Activated CD4-positive, alpha-beta T cell treated with anti-CD3 and anti-CD28 coated beads for 24 hours (primary cell): ENCODE measurements at regions not wholly inside any gene's neighbourhood (a gene's known extent, or its start where the extent isn't known, plus 50 kb on each side); places are given as distances from the start of the nearest gene placed in this dataset.
A peak's percentile ranks its signal among the peaks of the same experiment; 100 is the strongest.

ENCODE experiments used
- DNase-seq, 2 donors: peaks; one replicate each; pipeline ENCODE4 v3.0.0-alpha.2; 2020; ENCODE audit warnings: low read depth in 2 of 2

DNA sequence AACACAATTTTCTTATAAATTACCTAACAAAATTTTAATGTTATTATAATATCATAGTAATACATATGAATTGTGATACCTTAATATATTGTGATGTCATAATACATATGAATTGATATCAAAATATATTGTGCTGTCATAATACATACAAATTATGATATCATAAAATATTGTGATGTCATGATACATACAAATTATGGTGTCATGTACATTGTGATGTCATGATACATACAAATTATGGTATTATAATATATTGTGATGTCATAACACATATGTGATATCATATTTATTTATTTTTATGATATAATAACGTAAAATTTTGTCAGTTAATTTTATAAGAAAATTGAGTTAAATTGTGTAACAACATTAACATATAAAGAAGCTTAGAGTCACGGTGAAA is 1927.2 kb downstream of the TP53TG3F start:
- no peak for DNase-seq

DNA sequence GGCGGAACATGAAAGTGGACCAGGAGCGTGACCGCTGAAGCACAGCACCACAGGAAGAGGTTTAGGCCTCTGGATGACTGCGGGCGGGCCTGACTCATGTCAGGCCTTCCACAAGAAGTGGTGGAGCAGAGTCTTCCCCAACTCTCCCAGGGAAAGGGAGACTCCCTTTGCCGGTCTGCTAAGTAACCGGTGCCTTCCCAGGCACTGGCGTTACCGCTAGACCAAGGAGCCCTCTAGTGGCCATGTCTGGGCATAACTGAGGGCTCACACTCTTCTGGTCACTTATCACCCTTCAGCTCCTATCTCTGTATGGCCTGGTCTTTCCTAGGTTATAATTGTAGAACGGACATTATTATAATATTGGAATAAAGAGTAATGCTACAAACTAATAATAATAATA is 1931.9 kb downstream of the TP53TG3F start:
- DNase-seq: peak in 1 of 2 donors; percentile 14

DNA sequence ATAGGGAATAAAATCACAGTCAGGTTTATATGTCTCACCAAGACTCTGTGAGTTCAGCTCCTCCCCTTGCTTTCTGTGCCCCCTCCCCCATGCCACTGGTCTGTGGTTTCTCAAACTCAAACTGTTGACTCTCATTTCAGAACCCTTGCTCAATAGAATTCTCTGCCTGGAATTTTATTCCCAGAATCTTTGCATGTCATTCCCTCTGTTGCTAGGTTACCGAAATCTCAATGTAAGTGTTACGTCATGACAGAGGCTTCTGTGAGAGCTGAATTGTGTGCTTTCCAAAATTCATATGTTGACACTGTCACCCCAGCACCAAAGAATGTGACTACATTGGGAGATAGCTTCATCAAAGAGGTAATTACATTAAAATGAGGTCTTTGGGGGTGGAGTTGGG is 1938.8 kb downstream of the TP53TG3F start:
- no peak for DNase-seq

DNA sequence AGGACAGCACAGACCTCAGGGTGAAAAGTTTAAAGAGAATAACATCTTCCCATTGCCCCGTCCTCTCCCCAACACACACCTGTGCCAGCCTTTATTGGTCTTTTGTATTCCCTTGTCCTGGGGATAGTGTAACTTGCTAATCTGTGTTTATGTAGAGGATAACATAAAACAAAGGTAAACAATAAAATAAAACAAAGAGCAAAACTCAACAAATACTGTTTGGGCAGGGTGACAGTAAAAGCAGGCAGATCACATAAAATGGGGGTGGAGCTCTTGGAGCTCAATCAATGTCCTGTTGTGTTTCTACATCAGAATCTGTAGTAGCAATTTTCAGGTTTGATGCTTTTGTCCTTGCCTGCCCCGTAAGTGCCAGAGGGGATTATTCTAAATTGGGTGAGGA is 1939.7 kb downstream of the TP53TG3F start:
- DNase-seq: no peak

DNA sequence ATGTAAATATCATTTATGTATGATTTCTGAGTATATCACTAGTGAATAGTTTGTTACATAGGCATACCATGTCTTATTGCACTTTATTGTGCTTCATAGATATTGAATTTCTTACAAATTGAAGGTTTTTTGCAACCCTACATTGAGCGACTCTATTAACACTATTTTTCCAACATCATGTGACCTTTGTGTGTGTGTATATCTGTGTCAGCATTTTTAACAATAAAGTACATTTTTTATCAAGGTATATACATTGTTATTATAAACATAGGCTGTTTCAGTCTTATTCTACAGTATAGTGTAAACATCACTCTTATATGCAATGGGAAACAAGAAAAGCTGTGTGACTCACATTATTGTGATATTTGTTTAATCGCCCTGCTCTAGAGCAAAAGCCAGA is 1944.9 kb downstream of the TP53TG3F start:
- no peak for DNase-seq

DNA sequence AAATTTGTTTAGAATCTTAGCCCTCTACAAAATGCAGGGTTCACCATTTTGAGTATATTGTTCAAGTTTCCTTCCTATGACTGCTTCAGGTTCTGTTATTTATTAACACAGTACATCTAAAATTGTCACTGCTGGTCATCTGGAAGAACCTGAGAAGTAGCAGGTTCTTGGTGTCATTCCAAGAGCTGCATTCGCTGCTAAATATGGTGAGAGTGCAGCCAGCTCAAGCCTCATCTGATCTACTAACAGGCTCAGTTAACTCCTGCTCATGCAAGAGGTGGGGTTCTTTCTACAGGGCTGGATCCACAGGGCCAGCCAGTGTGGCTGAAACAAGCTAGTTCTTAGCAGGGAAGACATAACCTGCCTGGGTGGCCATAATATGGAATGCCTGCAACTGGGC is 1946.1 kb downstream of the TP53TG3F start:
- DNase-seq: no peak

DNA sequence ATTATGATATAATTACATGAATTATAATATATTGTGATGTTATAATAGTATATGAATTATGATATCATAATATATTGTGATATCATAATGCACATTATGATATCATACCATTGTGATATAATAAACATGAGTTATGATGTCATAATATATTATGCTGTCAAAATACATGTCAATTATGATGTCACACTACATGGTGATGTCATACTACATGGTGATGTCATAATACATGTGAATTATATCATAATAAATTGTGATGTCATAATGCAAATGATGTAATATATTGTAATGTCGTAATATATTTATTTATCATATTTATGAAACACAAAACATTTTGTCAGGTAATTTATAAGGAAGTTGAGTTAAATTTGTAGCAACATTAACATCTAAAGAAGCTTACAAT is 1950.1 kb downstream of the TP53TG3F start:
- no peak for DNase-seq

DNA sequence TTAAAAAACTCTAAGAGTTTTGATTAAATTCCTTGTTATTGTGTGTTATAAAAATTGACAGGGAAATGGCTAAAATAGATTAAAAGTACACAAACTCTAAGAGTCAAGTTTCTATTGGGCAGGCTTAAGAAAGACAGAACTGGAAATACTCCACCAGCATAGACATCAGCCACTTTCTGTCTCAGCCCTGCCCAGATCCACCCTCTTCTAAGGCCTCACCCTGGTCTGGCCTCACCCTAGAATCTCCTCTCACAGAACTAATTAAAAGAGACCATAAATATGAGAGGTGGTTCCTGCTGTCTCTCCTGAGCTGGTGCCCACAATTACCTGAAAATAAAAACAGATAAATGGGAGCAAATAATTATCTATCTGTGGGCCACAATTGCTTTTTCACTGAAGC is 1951.0 kb downstream of the TP53TG3F start:
- no peak for DNase-seq

DNA sequence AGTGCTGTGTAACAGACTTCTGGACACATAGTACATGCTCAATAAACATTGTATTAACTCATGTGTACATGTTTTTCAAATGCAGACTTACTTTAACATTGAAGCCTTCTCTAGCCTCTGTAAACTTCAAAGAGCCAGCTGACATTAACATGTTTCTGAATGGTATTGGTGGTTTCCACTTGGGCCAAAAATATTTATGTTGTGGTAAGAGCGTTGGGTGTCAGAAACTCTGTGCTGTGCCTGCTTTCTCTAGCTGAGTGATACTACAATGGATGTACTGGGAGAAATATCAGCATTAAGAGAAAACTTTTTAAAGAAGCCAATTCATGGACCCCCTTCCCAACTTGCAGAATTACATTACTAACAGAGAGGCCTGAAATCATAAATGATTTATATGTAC is 1951.7 kb downstream of the TP53TG3F start:
- no peak for DNase-seq

DNA sequence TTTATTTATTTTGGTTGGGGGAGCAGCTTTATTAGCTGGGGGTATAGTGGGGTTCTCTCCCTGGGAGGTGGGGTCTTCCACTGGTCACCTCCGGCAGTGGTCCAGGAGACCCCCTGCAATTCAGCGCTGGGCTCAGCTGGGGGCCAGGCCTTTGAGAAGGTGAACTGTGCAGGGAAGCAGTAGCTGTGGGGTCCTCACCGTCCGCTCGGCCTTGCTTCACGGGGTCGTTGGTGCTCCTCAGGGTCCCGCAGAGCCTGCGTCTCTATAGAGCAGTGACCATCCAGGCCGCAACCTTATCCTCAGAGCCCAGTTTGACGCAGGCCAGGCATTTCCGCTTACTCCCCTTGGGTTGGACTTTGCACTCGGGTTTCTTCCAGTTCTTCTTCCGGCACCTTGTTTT is 1954.7 kb downstream of the TP53TG3F start:
- DNase-seq: no peak

DNA sequence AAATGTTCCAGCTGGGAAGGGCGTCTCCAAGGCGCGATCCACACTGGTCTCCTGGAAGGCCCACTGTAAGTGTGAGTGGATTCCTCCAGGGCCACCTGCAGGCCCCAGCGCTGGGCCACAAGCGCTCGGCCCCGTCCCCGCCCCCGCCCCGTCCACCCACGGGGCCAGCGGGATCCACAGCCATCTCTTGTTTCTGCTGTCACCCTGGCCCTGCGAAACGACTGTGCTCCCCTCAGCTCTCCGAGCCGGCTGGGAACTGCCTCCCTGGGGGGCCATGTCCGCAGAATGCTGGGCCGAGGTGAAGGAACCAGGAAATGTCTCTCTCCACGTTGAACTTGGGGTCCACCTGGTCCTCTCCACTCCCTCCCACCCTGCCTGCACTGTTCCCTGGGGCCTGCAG is 1955.2 kb downstream of the TP53TG3F start:
- no peak for DNase-seq

DNA sequence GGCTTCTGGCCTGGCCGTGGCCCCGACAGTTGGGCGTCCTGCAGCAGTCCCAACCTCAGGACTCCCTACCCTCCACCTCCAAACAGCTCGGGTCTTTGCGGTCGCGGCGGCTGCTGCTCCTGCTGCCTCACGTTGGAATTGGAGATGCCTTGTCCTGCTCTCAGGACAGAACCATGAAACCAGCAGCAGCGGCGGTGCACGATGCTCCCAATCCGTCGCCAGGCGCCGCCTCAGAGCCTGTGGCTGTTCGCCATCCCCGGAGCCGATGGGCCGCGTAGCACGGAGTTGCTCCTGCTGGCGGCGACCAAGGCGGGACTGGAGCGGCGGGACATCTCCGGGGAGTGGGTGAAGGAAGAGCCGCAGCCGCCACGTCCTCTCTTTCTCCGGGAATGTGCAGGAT is 1965.9 kb downstream of the TP53TG3F start:
- DNase-seq: no peak

DNA sequence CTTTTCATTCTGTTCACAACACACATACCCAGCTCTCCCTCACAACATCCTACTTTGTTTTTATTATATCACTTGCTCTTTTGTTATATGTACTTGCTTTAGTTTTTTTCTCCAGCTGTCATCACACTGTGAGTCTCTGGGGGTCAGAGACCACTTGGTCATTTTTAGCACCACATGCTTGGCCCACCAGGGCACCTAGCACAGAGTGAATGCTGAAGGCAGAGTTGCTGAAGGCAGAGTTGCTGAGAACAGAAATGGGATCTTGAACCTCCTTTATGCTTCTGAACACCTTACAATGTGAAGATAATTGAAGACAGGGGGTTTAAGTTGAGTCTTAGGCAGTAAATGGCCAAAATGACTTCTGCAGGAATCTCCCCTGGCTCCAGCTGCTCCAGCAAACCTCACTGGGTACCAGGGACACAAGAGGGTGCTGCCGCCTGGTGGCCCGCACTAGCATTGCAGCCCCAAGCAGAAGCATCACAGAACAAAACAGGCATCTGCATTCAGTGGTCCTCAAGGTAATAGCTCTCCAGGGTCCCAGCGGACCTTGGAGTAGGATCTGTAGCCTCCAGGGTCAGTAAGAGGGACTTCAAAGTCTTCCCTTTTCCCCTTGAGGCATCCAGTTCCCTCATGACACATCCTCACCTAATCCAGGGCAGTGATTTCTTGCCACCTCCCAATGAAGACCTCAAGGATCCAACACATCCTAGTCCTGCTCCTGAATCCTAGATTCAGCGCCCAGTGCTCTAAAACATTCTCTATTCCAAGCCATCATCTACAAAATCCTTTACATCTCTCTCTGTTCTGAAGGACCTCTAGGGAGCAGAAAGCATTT is 1972.6 kb downstream of the TP53TG3F start:
- no peak for DNase-seq

DNA sequence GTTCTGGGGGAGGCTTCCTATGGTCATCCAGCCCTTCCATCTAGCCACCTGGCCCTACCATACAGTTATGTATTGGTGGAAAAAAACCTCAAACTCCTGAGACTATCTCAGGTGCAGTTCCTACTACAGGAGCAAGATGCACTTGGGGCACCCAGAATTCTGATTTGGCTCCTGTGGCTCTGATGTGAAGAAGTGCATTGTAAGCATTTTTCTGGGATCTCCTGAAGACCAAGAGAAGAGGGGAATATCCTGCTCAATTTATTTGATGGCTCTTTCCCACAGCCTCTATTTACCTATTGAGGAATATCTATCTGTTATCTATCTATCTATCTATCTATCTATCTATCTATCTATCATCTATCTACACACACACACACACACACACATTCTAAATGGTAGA is 1981.5 kb downstream of the TP53TG3F start:
- DNase-seq: no peak

DNA sequence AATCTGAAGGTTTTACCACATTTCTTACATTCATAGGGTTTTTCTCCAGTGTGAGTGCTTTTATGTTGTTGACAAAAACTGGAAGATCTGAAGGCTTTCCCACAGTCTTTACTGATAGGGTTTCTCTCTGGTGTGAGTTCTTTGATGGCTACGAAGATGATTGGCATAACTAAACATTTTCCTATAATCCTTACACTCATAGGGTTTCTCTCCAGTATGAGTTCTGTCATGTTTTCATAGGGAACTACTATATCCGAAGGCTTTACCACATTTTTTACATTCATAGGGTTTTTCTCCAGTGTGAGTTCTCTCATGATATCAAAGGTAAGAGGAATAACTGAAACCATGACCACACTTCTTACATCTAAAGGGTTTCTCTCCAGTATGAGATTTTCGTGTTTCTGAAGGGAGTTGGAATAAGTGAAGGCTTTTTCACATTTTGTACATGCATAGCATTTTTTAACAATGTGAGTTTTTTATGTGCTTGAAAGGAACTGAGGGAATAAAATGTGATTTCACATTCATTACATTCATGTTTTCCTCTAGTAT is 1987.7 kb downstream of the TP53TG3F start:
- no peak for DNase-seq

DNA sequence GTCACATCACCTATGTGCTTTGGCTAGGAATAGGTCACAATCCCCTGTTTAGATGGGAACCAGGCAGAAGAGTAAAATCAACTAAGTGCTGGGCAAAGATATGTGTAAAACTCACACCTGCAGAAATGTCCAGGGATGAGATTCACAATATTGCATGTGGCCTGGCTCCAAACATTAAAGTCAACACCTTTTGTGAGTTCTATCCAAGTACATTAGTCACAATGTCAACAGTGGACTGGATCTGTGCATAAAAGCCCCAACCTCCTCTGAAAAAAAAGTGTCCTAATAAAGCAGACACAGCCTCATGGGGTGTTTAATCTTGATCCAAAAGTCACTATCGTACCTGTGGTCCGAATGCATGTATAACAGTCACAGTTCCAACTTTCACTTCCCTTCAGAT is 1990.3 kb downstream of the TP53TG3F start:
- no peak for DNase-seq

DNA sequence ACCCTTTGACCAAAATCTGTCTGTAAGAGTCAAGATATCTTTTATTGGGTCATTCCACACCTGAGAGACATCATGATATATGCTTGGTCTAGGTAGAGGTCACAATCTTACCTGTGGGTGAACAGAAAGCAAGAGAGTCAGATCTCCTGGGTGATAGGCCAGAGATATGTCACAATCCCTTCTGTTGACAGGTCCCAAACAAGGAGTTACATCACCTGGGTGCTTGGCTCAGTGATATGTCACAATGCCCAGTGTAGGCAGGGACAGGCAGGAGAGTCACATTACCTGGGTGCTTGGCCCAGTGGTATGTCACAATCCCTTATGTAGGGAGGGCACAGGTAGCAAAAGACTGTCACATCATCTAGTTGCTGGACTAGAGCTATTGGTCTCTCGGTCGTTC is 1991.2 kb downstream of the TP53TG3F start:
- DNase-seq: no peak

DNA sequence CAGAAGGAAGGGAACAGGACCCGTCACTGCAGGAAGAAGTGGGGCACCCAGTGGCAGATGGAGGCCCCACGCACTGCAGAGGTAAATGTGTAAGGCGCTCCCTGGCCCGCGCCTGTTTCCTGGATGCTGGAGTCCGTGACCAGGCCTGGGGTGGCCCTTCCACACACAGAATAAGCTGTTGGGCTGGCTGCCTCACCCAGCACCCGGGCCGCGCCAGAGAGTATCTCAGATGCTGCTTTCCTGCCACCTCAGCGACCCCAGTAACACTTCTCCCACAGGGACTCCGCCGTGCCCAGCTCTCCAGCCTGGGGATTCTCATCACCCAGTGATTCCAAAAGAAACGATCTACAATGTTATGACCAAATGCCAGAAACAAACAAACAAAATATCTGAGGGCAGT is 1993.1 kb downstream of the TP53TG3F start:
- no peak for DNase-seq

DNA sequence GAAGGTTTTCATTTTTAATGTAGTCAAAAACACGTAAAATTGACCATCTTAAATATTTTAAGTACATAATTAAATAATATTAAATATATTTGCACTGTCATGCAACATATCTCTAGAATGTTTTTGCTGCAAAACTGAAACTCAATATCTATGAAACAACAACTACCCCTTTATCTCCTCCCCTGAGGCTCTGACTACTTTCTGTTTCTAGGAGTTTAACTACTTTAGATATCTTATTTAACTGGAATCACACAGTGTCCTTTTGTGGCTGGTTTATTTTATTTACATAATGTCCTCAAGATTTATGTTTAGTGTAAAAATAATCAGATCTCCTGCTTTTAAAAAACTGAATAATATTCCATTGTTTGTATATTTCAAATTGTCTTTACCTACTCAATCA is 2003.9 kb downstream of the TP53TG3F start:
- DNase-seq: no peak

DNA sequence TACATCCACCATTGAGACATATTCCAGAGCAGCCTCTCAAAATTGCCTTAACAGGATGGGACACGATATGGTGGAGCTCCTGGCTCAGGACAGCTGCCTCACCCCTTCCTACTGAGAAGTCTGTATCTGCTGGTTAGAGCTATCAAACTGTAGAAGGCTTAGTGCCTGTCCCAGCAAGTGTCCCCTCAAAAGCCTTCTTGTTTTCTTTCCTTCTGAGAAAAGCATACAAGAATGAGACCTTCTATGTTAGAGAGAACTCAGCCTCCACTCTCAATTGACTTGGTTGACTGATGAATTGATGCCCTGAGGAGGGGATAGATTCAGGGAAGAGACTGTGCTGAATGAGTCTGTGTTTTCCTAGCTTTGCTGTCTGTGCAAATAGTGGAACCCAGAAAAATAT is 2020.9 kb downstream of the TP53TG3F start:
- DNase-seq: no peak

DNA sequence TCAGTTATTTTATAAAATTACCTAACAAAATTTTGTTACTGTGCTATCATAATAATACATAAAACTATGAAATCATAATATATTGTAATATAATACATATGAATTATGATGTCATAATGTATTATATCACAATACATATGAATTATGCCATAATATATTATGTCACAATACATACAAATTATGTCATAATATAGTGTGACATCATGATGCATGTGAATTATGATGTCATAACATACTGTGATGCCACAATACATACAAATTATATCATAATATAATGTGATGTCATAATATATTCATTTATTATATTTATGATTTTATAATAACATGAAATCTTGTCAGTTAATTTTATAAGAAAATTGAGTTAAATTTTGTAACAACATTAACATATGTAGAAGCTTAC is 2021.6 kb downstream of the TP53TG3F start:
- DNase-seq: no peak

DNA sequence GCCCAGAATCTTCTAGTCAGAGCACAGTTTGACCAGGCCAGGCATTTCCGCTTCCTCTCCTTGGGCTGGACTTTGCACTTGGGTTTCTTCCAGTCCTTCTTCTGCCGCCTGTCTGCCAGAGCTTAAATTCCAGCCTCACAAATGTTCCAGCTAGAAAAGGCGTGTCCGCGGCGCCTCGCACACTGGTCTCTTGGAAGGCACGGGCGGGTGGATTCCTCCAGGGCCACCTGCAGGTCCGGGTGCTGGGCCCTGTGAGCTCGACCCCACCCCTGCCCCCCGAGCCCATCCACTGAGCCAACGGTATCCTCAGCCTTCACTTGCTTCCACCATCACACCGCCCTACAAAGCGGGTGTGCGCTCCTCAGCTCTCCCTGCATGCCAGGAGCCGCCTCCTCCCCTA is 2026.5 kb downstream of the TP53TG3F start:
- no peak for DNase-seq

DNA sequence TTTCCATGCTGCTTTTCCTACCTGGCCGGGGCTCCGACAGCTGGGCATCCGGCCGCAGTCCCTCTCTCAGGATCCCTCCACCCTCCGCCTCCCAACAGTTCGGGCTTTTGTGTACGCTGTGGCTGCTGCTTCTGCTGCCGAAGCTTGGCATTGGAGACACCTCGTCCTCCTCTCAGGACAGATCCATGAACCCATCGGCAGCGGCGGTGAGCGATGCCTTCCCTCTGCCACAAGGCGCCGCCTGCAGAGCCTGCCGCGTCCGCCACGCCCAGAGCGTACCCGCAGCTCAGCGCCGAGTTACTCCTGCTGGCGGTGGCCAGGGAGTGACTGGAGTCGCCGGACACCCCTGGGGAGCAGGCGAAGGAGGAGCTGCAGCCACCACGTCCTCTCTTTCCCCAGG is 2032.8 kb downstream of the TP53TG3F start:
- DNase-seq: no peak

DNA sequence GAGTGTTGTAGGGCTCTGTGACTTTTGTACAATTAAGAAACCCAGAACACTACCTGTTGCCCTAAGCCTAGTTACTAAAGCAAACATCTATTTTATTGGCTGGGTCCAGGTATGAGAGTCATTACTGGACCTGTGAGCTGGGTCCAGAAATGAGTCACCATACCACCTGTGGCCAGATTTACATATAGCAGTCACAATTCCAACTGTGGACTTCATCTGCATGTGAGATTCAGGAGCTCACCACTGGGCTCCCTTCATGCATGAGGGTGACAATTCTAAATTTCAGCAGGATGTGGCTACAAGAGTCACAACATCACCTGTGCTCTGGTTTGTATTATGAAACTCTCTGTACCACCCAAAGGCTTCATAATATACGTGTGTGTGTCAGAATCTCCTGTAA is 2038.0 kb downstream of the TP53TG3F start:
- no peak for DNase-seq
